ENCODE measurements at regions not wholly inside any gene's neighbourhood (a gene's known extent, or its start where the extent isn't known, plus 50 kb on each side); places are given as distances from the start of the nearest gene placed in this dataset.

- no peak for DNase-seq (ENCODE audit: low read depth in 2 of 2)
Measured at GRCh38 chr6:144578385-144579350, 293.5 kb downstream of the UTRN start.

DNA sequence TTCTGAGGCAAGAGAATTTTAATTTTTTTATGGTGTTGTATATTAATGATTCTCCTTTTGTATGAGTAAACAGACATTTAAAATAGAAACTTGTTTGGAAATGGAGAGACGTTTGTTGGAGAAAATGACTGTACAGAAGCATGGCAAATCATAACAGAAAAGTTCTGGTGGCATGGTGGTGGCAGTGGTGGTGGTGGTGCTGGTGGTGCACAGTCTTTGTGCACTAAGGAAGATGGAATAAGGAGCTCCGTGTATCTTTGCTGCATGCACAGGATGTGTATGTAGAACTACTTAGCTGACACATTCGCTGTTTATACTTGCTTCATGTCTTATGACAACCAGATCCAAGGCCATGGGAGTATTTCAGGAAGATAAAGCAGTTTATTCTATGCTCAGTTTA is 294.9 kb downstream of the UTRN start:
- DNase-seq (ENCODE audit: low read depth in 2 of 2), result no peak

GRCh38 chr6:144580771-144581170 is 295.6 kb downstream of the UTRN start:
- DNase-seq (ENCODE audit: low read depth in 2 of 2), result no peak

DNA sequence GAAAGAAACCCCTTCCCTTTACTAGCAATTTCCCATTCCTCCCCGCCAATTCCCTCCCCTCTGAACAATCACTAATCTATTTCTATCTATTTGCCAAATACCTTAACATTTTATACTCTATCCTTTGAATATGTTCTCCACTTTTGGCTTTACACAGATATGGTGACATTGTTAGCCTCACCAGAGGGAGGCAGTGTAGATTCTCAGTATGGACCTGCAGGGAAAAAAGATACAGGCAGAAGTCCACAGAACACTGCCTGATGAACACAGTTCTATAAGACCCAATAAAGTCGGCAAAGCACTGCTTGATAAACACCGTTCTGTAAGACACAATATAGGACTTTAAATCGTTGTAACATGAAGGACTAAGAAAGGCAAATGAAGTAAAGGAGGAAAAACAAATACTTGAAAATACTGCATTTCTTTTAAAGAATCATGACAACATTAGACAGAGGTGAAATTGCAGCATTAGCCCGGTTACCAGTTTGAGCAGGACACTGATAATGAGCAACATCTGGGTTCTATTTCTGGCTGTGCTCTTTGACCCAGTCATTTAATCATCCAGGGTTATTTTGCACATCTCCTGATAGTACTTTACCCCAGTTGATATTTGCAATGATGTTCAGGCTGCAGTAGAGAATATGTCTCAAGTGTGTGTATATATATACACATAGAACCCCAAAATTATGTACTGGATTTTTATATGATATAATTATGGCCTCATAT is 296.8 kb downstream of the UTRN start:
- no peak for DNase-seq (ENCODE audit: low read depth in 2 of 2)

- DNase-seq (ENCODE audit: low read depth in 2 of 2), result no peak
Measured at GRCh38 chr6:144582939-144583613, 297.9 kb downstream of the UTRN start.

GRCh38 chr6:144583614-144583954 is 298.4 kb downstream of the UTRN start:
- DNase-seq (ENCODE audit: low read depth in 2 of 2), result no peak

- DNase-seq (ENCODE audit: low read depth in 2 of 2), result no peak
Measured at GRCh38 chr6:144585217-144585814, 300.2 kb downstream of the UTRN start.

GRCh38 chr6:144586986-144587385 is 301.9 kb downstream of the UTRN start:
- no peak for DNase-seq (ENCODE audit: low read depth in 2 of 2)

- no peak for DNase-seq (ENCODE audit: low read depth in 2 of 2)
Measured at GRCh38 chr6:144588697-144589325, 303.7 kb downstream of the UTRN start.

DNA sequence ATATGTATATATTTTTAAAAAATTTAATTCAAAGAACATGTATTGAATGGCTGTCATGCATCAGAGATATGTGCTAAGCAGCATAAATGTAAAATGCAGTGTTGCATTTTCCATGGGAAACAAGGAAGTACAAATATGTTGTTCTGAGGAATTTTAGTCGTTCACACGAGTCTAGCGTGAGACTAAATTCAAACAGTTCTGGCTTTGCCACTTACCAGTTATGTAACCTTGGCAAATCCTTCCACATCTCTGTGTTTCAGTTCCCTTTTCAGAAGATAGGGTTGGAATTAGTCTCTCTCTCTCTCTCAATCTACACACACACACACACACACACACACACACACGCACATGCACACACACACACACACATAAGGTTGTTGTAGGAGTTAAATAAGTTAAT is 305.4 kb downstream of the UTRN start:
- DNase-seq (ENCODE audit: low read depth in 2 of 2), result no peak

DNA sequence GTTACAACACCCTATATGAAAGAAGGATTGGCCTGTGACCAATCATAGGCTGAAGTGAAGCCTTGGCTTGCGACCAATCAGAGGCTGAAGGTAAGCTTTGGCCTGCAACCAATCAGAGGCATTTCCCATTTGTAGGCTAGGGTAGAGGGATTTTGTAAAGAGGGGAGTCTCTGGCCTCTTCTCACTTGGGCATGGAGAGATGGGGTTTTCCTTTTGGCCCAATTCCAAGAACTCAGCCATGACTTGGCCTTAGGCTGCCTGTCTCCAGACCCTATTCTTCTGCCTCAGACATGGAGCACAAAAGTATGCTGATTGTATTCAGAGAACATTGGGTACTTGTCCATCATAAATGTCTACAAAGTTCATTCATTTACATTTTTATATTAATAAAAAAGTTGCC is 308.3 kb downstream of the UTRN start:
- no peak for DNase-seq (ENCODE audit: low read depth in 2 of 2)

GRCh38 chr6:144594585-144594984 is 309.4 kb downstream of the UTRN start:
- no peak for DNase-seq (ENCODE audit: low read depth in 2 of 2)

DNA sequence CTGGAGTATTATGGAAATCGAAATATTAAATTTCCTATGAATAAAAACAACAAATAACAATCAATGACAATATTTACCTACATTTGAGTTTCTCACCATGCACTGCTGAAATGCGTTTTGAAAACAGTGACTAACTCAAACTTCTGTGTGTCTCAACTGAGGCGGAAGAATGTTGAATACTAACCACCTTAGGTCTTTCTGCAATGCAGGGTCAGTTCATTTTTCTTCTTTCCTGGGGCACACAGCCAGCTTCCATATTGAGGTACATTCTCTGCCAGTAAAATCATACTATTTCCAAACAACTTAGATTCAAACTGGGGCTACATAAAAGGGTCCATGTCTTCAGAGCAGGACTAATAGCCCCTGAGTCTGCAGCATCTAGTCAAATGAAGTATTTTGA is 310.1 kb downstream of the UTRN start:
- DNase-seq (ENCODE audit: low read depth in 2 of 2), result no peak

GRCh38 chr6:144597511-144597910 is 312.4 kb downstream of the UTRN start:
- no peak for DNase-seq (ENCODE audit: low read depth in 2 of 2)

DNA sequence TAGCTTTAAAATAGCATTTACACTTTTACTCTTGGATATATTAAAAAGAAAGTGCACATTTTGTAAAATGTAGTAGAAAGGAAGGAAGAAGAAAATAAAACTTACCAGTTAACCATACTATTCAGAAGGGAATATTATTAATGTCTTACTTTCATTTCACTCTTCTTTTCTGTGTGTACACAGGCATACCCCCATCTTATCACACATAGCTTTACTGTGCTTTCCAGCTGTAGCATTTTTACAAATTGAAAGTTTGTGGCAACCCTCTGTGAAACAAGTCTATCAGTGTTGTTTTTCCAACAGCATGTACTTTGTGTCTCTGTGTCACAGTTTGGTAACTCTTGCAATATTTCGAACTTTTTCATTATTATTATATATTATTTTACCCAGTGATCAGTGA is 314.5 kb downstream of the UTRN start:
- DNase-seq (ENCODE audit: low read depth in 2 of 2), result no peak

- DNase-seq (ENCODE audit: low read depth in 2 of 2), result no peak
Measured at GRCh38 chr6:144601221-144601620, 316.1 kb downstream of the UTRN start.

DNA sequence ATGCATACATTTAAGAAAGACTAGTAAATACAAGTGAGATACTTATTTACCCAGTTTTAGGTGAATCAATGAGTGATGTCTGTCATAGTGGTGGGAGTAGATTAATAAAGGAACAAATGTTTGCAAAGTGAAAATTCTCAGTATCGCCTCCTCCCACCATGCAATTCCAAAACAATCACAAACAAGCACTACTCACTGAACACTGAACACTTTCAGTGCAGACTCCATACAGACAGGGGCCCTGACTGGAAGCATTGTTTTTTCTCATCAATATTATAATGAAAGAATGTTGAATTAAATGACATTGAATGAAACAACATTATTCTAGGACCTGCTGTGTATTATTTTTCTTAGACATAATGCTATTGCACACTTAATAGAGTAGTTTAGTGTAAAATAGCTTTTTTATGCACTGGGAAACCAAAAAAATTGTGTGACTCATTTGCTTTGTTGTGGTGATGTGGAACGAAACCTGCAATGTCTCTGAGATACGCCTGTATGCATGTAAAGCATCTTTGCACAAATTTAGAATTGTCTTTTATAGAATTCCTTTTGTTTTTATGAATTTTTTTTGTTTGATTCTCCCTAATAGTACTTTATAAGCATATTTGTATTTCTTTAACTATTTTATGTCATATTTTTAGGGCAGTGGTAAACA is 317.5 kb downstream of the UTRN start:
- DNase-seq (ENCODE audit: low read depth in 2 of 2), result no peak

GRCh38 chr6:144606083-144606482 is 320.9 kb downstream of the UTRN start:
- DNase-seq (ENCODE audit: low read depth in 2 of 2), result no peak

DNA sequence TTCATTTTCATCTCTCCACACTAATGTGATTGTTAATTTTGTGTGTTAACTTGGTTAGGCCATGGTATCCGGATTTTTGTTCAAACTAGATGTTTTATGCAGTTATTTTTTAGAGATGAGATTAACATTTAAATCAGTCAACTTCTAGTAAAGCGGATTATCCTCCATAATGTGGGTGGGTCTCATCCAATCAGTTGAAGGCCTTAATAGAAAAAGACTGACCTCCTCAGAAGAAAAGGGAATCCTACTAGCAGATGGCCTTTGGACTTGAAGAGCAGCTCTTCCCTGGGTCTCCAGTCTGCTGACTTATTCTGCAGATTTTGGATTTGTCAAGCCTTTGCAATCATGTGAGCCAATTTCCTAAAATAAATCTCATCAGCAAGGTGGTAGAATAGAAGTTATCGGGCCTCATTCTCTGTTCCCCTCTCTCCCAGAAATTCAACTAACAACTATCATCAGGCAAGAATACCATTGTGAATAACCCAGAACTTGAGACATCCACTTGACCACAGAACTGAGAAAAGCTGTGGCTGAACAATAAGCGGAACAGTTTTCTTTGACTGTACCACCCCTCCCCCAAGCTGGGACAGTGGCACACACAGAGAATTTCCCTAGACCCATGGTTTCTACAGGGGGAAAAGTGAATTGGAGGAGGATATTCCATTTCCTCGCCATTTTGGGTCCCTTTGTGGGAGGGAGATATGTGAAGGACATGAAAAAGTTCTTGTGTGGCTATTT is 323.0 kb downstream of the UTRN start:
- no peak for DNase-seq (ENCODE audit: low read depth in 2 of 2)

GRCh38 chr6:144612811-144613210 is 327.7 kb downstream of the UTRN start:
- DNase-seq (ENCODE audit: low read depth in 2 of 2), result no peak
